Immature natural killer cell (primary cell): ENCODE measurements at regions not wholly inside any gene's neighbourhood (a gene's known extent, or its start where the extent isn't known, plus 50 kb on each side); places are given as distances from the start of the nearest gene placed in this dataset.
"Not testable (repeated sequence)": the region's sequence is repeated elsewhere in the genome, so short reads cannot be mapped to it uniquely, and the experiment has no call there.

ENCODE experiments used
- DNase-seq, 3 donors: peaks; one replicate each; pipeline ENCODE4 v3.0.0; 2022; ENCODE audit warnings: mixed read lengths in 1 of 3
- H3K27ac Mint-ChIP-seq, 6 donors: one replicate each; pipeline ENCODE4 v1.8.0; 2020; ENCODE audit warnings: mixed read lengths in 6 of 6, mild to moderate bottlenecking in 5 of 6, inconsistent platforms in 4 of 6, moderate library complexity in 3 of 6
- H3K27me3 Mint-ChIP-seq, 3 donors: one replicate each; pipeline ENCODE4 v1.8.0; 2020 to 2021; ENCODE audit warnings: low read depth in 3 of 3, mild to moderate bottlenecking in 3 of 3, mixed read lengths in 3 of 3, moderate library complexity in 3 of 3, inconsistent platforms in 1 of 3
- H3K36me3 Mint-ChIP-seq, 3 donors: one replicate each; pipeline ENCODE4 v1.8.0; 2020; ENCODE audit warnings: mixed read lengths in 3 of 3, inconsistent platforms in 2 of 3, mild to moderate bottlenecking in 2 of 3
- H3K4me1 Mint-ChIP-seq, 2 donors: one replicate each; pipeline ENCODE4 v1.8.0; 2020; ENCODE audit warnings: inconsistent platforms in 2 of 2, mild to moderate bottlenecking in 2 of 2, mixed read lengths in 2 of 2, moderate library complexity in 1 of 2
- H3K4me3 Mint-ChIP-seq, 5 donors: one replicate each; pipeline ENCODE4 v1.8.0; 2020; ENCODE audit warnings: mild to moderate bottlenecking in 5 of 5, mixed read lengths in 5 of 5, inconsistent platforms in 3 of 5, moderate library complexity in 3 of 5
- H3K9me3 Mint-ChIP-seq, 6 donors: one replicate each; pipeline ENCODE4 v1.8.0; 2020; ENCODE audit warnings: mild to moderate bottlenecking in 6 of 6, mixed read lengths in 6 of 6, inconsistent platforms in 4 of 6, moderate library complexity in 3 of 6

DNA sequence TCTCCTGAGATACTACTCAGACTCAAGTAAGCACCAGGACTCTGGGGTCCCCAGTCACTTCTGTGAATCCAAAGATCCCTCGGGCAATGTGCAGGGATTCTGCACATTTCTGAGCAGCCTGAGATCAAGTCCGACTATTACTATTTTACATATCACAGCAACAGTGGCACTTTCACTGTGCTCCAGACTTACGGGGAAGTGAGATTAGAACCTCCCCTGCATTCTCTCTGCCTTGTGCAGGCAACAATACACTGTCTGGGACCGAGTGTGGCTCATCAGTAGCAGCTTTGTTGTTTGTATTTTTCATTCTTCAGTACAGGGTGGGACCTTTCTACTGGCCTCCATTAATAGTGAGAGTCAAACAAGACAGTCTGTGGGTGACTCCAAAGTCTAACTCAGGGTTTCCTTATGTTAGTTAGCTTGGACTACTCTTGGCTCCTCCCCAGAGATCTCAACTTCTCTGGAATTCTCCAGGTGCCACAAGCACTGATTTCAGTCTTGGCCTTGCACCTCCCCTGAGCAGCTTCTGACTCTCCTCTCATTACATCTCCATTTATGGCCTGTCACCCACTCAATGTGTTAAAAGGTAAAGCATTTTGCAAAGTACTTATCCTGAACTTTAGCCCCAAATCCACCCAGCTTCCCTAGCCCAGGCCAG lies 76.2 kb upstream of the TOP3B start:
- DNase-seq: no peak
- H3K36me3 Mint-ChIP-seq: no peaks in the 10 kb centered on the region
- H3K4me3 Mint-ChIP-seq: no peak overlapping the region
- H3K27ac Mint-ChIP-seq: no peak overlapping the region
- H3K27me3 Mint-ChIP-seq: peaks cover 2 to 16% (median 4%) of the 10 kb centered on the region in 3 donors
- no peaks in the 10 kb centered on the region for H3K9me3 Mint-ChIP-seq
- no peaks in the 10 kb centered on the region for H3K4me1 Mint-ChIP-seq

DNA sequence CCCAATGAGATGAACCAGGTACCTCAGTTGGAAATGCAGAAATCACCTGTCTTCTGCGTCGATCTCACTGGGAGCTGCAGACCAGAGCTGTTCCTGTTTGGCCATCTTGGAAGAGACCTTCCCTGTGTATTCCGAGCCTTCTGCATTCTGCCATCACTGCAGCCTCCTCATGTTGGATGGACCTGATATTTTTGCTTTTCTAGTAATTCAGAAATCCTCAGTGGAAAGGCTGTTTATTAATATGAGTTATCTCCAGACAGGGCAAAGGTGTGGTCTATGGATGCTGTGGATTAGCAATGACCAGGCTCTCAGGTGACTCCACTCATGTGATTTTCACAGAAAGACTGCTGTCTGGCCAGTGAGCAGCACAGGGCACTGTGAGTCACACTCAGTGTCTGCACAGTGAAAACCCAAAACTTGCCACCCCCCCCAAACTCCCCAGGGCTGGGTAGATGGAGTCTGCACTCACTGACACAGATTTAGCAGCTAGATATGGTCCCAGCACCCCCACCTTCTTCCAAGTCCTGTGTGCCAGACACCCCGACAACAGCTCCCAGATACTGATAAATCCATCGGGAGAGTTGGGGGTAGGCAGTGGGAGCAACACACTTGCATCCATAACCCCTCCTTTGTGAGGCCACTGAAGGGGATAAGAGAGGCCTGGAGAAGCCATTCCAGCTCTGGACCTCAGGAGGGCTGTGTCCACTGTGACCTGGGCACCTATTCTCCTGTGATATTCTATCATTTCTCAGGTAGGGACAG lies 75.2 kb upstream of the TOP3B start:
- H3K4me1 Mint-ChIP-seq: no peaks in the 10 kb centered on the region
- H3K36me3 Mint-ChIP-seq: no peaks in the 10 kb centered on the region
- no peak overlapping the region for H3K27ac Mint-ChIP-seq
- no peak for DNase-seq
- peaks cover 4 to 19% (median 4%) of the 10 kb centered on the region in 3 donors for H3K27me3 Mint-ChIP-seq
- H3K9me3 Mint-ChIP-seq: no peaks in the 10 kb centered on the region
- H3K4me3 Mint-ChIP-seq: no peak overlapping the region

DNA sequence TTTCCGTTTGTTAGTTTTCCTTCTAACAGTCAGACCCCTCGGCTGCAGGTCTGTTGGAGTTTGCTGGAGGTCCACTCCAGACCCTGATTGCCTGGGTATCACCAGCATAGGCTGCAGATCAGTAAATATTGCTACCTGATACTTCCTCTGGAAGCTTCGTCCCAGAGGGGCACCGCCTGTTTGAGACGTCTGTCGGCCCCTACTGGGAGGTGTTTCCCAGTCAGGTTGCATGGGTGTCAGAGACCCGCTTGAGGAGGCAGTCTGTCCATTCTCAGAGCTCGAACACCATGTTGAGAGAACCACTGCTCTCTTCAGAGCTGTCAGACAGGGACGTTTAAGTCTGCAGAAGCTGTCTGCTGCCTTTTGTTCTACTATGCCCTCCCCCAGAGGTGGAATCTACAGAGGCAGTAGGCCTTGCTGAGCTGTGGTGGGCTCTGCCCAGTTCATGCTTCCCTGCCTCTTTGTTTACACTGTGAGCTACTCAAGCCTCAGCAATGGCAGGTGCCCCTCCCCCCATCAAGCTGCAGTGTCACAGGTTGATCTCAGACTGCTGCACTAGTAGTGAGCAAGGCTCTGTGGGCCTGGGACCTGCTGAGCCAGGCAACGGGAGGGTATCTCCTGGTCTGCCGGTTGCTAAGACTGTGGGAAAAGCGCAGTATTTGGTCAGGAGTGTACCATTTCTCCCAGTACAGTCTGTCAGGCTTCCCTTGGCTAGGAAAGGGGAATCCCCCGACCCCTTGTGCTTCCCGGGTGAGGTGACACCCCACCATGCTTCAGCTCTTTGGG lies 74.4 kb upstream of the TOP3B start:
- H3K36me3 Mint-ChIP-seq, H3K4me3 Mint-ChIP-seq, H3K27ac Mint-ChIP-seq, DNase-seq, H3K4me1 Mint-ChIP-seq, H3K9me3 Mint-ChIP-seq: not testable (repeated sequence)
- peaks cover 4 to 22% (median 4%) of the 10 kb centered on the region in 3 donors for H3K27me3 Mint-ChIP-seq

DNA sequence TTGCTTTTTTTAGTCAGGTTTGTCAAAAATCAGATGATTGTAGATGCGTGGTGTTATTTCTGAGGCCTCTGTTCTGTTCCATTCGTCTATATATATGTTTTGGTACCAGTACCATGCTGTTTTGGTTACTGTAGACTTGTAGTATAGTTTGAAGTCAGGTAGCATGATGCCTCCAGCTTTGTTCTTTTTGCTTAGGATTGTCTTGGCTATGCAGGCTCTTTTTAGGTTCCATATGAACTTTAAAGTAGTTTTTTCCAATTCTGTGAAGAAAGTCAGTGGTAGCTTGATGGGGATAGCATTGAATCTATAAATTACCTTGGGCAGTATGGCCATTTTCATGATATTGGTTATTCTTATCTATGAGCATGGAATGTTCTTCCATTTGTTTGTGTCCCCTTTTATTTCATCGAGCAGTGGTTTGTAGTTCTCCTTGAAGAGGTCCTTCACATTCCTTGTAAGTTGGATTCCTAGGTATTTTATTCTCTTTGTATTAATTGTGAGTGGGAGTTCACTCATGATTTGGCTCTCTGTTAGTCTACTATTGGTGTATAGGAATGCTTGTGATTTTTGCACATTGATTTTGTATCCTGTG lies 70.1 kb upstream of the TOP3B start:
- H3K4me1 Mint-ChIP-seq, H3K36me3 Mint-ChIP-seq, H3K27ac Mint-ChIP-seq, H3K9me3 Mint-ChIP-seq, DNase-seq, H3K4me3 Mint-ChIP-seq: not testable (repeated sequence)
- H3K27me3 Mint-ChIP-seq: peaks cover 2 to 20% (median 9%) of the 10 kb centered on the region in 3 donors

DNA sequence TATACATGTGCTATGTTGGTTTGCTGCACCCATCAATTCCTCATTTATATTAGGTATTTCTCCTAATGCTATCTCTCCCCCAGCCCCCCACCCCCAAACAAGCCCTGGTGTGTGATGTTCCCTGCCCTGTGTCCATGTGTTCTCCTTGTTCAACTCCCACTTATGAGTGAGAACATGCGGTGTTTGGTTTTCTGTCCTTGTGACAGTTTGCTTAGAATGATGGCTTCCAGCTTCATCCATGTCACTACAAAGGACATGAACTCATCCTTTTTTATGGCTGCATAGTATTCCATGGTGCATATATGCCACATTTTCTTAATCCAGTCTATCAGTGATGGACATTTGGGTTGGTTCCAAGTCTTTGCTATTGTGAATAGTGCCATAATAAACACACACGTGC lies 68.4 kb upstream of the TOP3B start:
- H3K27ac Mint-ChIP-seq, DNase-seq, H3K4me1 Mint-ChIP-seq, H3K9me3 Mint-ChIP-seq, H3K36me3 Mint-ChIP-seq, H3K4me3 Mint-ChIP-seq: not testable (repeated sequence)
- H3K27me3 Mint-ChIP-seq: peaks cover 5 to 18% (median 9%) of the 10 kb centered on the region in 3 donors

DNA sequence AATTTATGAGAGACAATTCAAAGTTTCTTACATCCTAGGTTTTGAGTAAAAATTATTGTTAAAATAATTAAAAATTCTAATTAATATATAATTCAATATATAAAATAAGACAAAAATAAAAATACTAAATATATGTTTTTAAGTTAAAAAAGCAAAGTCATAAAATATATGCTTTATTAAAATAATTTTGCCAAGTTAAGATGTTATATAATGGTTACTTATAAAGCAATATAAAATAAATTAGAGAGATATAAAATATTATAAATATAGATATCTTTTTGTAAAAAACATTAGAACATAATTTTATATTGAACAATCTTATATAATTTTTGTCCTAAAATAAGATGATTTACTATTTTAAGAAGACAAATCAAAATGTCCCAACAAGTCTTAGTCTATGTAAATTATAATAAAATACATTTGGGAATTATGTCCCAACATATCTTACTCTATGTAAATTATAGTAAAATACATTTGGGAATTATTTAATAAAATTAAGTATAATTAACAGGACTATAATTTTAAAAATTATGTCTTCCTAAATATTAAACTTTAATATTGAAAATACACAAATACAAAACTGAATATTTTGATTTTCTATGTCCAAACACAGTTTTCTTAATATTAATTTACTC lies 67.7 kb upstream of the TOP3B start:
- H3K27ac Mint-ChIP-seq: no peak overlapping the region

DNA sequence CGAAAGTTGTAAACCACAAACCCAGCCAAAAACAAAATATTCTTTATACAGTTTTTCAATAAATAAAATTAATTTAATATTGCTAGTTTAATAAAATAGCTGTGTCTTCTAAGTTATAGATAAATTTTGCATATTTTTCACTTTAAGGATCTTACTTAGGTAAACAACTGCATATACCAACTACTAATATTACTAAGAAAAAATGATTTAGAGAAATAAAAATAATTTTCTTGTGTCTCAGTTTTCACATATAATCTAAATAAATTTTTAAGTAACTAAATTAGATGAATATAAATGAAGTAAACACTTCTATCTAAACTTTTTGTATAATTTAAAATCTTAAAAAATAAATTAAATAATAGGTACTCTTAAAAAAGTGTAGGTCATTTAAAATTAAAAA lies 67.1 kb upstream of the TOP3B start:
- Mint-ChIP-seq H3K36me3 (no peaks in the 10 kb centered on the region), H3K27me3 (peaks cover 6 to 15% (median 9%) of the 10 kb centered on the region in 3 donors), H3K9me3 (peaks cover 0 to 2% (median 0%) of the 10 kb centered on the region in 6 donors), H3K27ac (no peak overlapping the region), H3K4me3 (no peak overlapping the region), H3K4me1 (no peaks in the 10 kb centered on the region)
- DNase-seq: no peak

More for the DNA sequence above, 67.7 kb upstream of the TOP3B start:
- Mint-ChIP-seq H3K9me3 (peaks cover 0 to 2% (median 0%) of the 10 kb centered on the region in 6 donors), H3K4me3 (no peak overlapping the region), H3K4me1 (no peaks in the 10 kb centered on the region), H3K27me3 (peaks cover 5 to 15% (median 9%) of the 10 kb centered on the region in 3 donors), H3K36me3 (no peaks in the 10 kb centered on the region)
- no peak for DNase-seq

DNA sequence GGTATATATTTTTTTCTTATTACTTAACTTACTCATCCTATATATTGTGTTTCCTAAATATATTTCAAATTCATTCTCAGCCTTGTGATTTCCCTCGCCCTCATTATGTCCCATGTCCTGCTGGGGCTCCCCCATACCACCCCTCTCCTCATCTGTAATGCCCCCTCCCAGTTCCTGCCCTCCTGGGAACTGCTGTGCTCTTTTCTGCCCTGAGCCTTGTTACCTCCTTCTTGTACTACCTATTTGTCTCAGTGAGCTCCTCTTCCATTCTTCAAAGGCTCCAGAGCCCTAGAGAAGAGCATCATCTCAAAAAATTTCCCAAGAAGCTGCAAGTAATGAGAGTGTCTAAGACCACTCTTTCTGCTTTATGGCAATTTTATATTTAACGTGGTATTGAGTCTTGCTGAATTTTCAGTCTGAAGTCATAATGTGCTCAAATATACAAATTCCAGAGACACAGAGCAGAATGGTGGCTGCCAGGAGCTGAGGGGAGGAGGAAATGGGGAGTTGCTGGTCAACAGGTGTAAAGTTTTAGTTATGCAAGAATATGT lies 66.5 kb upstream of the TOP3B start:
- Mint-ChIP-seq H3K27ac (no peak overlapping the region), H3K27me3 (peaks cover 7 to 16% (median 9%) of the 10 kb centered on the region in 3 donors), H3K9me3 (peaks cover 0 to 2% (median 0%) of the 10 kb centered on the region in 6 donors), H3K36me3 (no peaks in the 10 kb centered on the region), H3K4me3 (no peak overlapping the region), H3K4me1 (no peaks in the 10 kb centered on the region)
- DNase-seq: no peak

DNA sequence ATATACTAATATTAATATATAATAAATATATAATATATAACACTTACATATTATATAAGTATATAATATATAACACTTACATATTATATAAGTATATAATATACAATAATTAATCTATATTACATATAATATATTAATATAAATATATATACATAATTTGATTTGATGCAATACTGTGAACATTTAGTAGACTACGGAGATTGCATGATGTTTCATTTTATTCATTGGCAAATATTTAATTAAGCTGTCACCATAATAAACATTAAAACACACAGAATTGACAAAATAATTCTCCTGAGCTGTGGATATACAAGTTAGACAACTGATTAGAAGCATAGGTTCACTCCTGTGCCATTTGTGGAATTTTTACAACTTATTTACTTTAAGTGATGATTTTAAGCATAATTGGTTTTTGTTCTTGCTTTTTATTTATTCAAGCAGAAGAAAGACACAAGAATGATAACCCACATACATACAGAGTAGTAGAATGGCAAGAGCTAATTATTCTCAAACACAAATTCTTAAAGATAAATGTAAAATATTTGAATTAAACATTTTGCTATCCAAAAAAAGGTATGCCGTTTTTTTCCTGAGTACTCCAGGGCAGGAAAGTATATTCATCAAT lies 65.8 kb upstream of the TOP3B start:
- Mint-ChIP-seq H3K36me3 (no peaks in the 10 kb centered on the region), H3K27ac (no peak overlapping the region), H3K4me1 (no peaks in the 10 kb centered on the region), H3K9me3 (peaks cover 0 to 2% (median 0%) of the 10 kb centered on the region in 6 donors), H3K4me3 (no peak overlapping the region), H3K27me3 (peaks cover 7 to 18% (median 9%) of the 10 kb centered on the region in 3 donors)
- no peak for DNase-seq

DNA sequence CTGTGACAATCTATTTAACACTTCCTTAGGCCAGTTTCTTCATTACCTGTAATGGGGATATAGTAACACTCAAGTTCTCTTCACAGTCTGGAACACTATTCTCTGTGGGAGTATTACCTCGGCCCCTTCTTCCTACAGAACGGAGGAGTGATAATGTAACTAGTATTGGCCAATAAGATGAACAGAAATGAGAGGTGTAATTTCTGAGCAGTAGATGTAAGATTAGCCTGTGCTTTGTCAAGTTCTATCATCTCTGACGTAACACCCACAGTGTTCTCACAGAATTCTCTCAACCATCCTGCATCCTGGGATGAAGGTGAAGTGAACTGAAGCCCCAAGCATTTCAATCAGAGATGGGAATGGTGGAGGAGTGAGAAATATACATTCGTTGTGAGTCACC lies 65.2 kb upstream of the TOP3B start:
- peaks cover 5 to 14% (median 9%) of the 10 kb centered on the region in 3 donors for H3K27me3 Mint-ChIP-seq
- no peaks in the 10 kb centered on the region for H3K36me3 Mint-ChIP-seq
- no peaks in the 10 kb centered on the region for H3K4me1 Mint-ChIP-seq
- DNase-seq: no peak
- H3K4me3 Mint-ChIP-seq: no peak overlapping the region
- no peak overlapping the region for H3K27ac Mint-ChIP-seq
- peaks cover 0 to 2% (median 0%) of the 10 kb centered on the region in 6 donors for H3K9me3 Mint-ChIP-seq

DNA sequence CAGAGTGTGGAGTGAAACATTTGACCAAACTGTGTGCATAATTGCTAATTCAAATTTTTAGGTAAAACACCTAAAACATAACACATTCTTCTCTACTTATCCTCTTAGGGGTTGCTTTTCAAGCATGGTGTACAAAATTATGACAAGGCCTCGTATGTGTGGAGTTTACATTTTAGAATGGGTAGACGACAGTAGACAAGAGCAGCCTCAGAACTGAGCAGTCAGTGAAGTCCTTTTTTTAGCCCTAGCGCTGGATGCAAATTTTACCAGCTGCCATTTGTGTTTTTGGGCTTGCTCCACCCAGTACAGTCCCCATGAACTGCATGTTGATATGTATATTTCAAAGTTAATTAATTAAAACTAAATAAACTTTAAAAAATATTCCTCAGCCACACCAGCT lies 64.7 kb upstream of the TOP3B start:
- Mint-ChIP-seq H3K9me3 (peaks cover 0 to 2% (median 0%) of the 10 kb centered on the region in 6 donors), H3K36me3 (no peaks in the 10 kb centered on the region), H3K27me3 (peaks cover 5 to 12% (median 9%) of the 10 kb centered on the region in 3 donors), H3K4me1 (no peaks in the 10 kb centered on the region), H3K4me3 (no peak overlapping the region), H3K27ac (no peak overlapping the region)
- no peak for DNase-seq

DNA sequence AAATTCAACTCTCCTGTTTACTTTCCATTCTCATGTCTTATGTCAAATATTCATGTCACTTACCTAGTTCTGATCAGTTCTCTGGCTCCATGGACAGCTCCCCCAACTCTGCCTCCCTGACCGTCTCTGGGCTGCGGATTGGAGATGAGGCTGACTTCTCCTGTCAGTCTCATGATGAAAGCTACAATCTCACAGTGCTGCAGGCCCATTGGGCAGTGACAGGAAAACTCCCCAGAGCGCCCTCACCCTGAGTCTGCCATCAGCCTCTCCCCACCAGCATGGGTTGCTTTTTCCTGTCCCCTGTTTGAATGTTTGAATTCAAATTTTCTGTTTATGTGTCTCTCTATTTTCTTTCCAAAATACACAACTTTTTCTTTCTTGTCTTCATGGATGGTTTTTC lies 63.8 kb upstream of the TOP3B start:
- no peaks in the 10 kb centered on the region for H3K4me1 Mint-ChIP-seq
- no peaks in the 10 kb centered on the region for H3K36me3 Mint-ChIP-seq
- no peak overlapping the region for H3K4me3 Mint-ChIP-seq
- peaks cover 0 to 2% (median 0%) of the 10 kb centered on the region in 6 donors for H3K9me3 Mint-ChIP-seq
- H3K27me3 Mint-ChIP-seq: peaks cover 5 to 10% (median 6%) of the 10 kb centered on the region in 3 donors
- H3K27ac Mint-ChIP-seq: no peak overlapping the region
- DNase-seq: no peak
